GOT3 (cell line): ENCODE measurements at regions not wholly inside any gene's neighbourhood (a gene's known extent, or its start where the extent isn't known, plus 50 kb on each side); places are given as distances from the start of the nearest gene placed in this dataset.
"Not testable (repeated sequence)": the region's sequence is repeated elsewhere in the genome, so short reads cannot be mapped to it uniquely, and the experiment has no call there.

Source experiments
- DNase-seq: peaks from one replicate; lab custom pipeline; 2025; ENCODE audit warnings: mixed read lengths; lab: John Stamatoyannopoulos, UW

DNA sequence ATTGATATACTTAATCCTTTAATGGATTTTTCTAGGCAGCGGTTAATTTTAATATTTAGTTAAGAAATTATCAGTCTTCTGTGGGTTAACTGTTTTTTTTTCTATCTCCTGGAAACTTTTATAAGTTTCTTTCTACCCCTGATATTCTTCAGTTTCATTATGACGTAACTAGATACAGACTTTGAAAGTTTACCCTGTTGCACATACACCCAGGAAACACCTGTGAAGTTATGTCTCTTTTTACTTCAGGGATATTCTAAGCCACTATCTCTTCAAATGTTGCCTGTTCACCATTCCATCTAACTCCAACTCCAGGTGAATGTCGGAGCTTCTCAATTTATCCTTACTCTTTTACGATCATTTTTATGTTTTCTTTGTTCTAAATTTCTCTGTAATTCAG lies 329.0 kb downstream of the ICE1 start:
- DNase-seq, result no peak

GRCh38 chr5:5741418-5741817 lies 318.9 kb downstream of the ICE1 start:
- DNase-seq, result no peak

DNA sequence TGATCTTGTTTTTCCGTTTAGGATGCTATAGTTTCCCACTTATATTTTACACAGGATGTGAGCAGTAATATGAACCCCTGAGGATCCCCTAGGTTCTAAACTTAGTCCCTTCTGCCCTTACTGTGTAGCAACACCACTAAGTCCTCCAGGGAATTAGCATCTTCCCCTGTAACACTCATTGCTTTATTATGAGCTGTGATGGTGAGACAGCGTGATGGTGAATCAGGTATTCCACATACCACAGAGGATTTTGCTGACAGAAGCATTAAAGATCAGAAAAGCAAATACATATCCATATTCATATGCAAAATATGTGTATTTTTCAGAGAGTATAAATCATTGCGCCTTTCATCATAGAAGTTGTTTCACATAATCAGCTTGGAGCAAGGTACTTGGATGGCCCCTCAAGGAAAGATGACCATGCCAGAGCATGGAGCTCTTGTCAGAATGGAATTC lies 317.0 kb downstream of the ICE1 start:
- no peak for DNase-seq

GRCh38 chr5:5738797-5739489 lies 316.5 kb downstream of the ICE1 start:
- no peak for DNase-seq

GRCh38 chr5:5736007-5736406 lies 313.5 kb downstream of the ICE1 start:
- no peak for DNase-seq

DNA sequence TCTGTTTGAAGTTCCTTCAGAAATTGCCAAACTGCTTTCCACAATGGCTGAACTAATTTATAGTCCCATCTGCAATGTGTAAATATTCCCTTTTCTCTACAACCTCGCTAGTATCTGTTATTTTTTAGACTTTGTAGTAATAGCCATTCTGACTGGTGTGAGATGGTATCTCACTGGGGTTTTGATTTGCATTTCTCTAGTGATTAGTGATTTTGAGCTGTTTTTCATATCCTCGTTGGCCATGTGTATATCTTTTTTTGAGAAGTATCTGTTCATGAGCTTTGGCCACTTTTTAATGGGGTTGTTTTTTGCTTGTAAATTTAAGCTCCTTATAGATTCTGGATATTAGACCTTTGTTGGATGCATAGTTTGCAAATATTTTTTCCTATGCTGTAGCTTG lies 310.6 kb downstream of the ICE1 start:
- not testable (repeated sequence) for DNase-seq

GRCh38 chr5:5726401-5726800 lies 303.9 kb downstream of the ICE1 start:
- no peak for DNase-seq

GRCh38 chr5:5721881-5722280 lies 299.4 kb downstream of the ICE1 start:
- DNase-seq, result no peak

DNA sequence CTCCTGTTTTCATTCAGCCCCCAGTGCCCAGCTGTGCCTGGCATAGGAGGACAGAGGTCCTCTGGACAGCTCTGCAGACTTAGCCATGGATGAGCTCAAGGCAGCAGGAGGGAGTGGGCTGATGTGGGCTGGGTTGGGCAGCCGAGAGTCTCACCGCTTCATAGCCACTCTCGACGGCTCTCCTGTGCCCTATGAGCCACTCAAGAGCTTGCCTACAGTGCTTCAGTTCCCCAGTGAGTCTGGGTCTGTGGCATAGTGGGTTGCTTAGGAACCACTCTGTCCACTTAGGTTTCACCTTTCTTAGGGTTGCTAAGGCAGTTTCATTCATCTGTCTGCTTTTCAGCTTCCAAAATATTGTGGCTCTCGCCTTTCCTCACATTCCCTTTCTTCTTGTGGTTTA lies 296.8 kb downstream of the ICE1 start:
- DNase-seq, result no peak

- no peak for DNase-seq
Measured at GRCh38 chr5:5716665-5717064, 294.2 kb downstream of the ICE1 start.

DNA sequence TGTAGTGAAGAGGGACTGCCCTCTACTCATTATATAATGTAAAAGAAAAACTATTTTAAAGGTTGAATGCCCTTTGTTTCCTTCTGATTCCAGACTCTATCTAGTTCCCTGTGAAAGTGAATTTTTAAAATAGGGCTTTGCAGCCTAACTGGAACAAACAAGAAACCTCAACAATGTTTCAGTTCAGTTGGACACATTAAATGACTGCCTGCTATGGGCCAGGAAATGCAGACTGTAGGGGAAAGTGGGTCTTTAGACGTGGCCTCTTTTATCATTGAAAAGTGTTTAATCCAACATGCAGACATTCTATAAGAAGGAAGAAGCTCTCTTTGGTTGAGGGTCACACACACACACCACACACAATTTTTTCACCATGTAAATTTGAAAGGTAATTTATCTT lies 289.1 kb downstream of the ICE1 start:
- DNase-seq, result no peak

GRCh38 chr5:5711112-5711511 lies 288.6 kb downstream of the ICE1 start:
- DNase-seq, result no peak

GRCh38 chr5:5710471-5710870 lies 288.0 kb downstream of the ICE1 start:
- no peak for DNase-seq

DNA sequence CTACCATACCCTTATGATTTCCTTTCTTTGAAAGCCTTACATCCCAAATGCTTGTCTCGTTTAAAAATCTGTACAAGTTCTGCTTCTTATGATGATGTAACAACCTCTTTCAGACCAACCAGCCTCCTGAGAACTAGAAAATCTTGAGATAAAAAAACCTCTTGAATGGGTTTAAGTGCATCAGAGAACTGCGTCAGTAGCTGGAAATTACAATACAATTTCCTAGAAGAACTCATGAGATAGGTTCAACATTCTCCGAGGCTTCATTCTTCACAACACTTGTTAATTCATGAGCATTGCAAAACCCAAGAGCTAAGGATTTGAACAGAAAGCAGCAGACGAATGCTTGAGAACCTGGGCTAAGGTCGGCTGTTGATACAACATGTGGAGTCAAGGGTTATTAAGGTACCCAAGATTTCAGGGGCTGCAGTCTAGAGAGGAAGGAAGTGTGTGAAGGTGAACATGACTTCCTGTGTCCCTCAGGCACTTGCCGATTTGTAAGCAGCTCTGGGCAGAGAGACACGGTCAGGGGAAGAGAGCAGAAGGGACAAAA lies 286.0 kb downstream of the ICE1 start:
- DNase-seq, result no peak

DNA sequence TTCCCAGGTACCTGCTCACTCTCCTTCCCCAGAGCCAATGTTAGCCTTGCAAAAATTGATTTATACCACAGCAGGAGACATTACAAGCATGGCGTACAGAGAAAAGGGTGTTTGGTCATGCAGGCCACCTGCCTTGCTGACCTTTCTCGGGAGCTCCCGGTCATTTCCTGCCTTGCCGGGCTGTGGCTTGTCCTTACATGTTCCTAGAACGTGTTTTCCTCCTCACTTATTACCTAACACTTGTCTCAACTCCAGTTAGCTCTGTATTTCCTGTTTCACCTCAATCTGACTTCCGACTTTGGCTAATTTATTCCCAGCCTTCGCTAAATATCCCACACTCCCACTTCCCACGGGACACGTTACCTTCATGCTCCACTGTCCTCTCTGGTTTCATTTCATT lies 282.5 kb downstream of the ICE1 start:
- DNase-seq, result no peak

- DNase-seq, result no peak
Measured at GRCh38 chr5:5704352-5704751, 281.9 kb downstream of the ICE1 start.

GRCh38 chr5:5702934-5703333 lies 280.5 kb downstream of the ICE1 start:
- DNase-seq, result no peak

GRCh38 chr5:5700549-5700948 lies 278.1 kb downstream of the ICE1 start:
- DNase-seq, result no peak

DNA sequence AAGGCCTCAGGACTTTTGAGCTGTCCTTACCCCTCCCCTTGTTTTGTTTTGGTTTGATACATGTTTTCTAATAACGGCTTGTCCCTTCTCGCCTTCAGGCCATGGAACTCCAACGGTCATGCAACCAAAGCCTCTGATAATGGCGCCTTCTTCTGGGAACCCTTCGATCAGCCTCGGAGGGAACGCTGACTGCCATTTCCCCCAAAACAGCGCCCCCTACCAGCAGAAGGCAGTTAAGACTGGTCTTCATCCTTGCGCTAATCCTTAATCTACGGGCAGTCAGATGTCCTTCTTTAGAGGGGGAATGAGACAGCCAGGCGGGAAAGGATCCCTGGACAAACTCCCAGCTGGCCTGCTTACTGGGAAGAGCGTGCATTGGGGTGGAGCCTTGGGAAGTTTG lies 276.6 kb downstream of the ICE1 start:
- DNase-seq, result no peak

- DNase-seq, result no peak
Measured at GRCh38 chr5:5695266-5695665, 272.8 kb downstream of the ICE1 start.

DNA sequence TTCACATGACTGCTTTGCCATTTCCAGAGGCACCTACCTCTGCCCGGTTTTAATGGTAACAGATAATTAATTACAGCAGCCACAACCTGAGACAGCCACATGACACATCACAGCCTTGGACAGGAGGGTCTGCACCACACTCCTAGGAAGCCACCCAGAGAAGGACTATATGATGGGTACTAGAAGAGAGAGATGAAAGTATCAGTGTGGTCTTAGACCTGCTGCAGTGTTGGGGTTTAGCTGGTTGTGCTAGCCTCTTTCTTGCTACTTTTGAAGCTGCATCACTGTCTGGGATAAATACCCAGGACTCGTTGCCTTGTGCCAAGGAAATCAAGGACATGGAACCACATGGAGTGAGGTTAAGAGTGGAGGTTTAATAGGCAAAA lies 266.4 kb downstream of the ICE1 start:
- DNase-seq, result no peak

DNA sequence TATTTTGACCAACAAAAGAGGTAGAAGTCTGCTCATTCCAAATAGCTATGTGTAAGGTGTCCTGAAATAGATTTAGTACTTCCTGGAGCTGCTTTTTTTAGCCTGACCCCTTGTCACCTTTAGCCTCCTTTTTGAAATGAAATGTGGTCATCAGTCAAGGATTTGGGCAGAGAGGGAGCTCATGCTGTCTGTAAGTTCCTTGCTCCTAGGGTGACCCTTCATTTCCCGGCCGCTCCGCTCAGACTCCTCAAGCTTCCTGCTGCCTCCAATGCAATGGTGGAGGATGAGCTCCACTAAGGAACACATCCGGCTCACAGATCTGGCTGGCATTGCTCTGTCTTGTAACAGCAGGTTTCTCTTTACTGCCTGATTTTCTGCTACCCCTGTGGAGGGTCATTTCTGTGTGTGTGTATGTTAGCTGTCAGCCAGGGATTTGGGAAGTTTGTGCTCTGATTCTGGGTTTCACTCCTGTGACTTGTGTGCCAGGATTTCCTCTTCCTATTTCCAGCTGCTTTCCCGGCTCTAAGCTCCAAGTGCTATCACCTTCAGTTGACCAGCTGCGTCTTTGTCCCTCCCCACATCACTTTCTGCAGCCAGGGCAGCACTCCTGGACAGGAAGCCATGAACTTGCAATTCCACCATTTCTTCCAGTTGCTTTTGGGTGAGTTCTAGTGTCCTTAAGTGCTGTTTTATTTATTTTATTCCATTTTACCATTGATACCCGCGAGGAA lies 265.9 kb downstream of the ICE1 start:
- DNase-seq, result no peak

- no peak for DNase-seq
Measured at GRCh38 chr5:5687113-5687512, 264.6 kb downstream of the ICE1 start.
